ENCODE measurements at regions not wholly inside any gene's neighbourhood (a gene's known extent, or its start where the extent isn't known, plus 50 kb on each side); places are given as distances from the start of the nearest gene placed in this dataset.

GRCh38 chr2:145597006-145597405 lies 1077.1 kb upstream of the ZEB2 start:
- TF ChIP-seq EZH2phosphoT487 (IDR thresholded peaks at IDR 0.05; ENCODE audit: unreplicated experiment) (no peak), EZH2 (IDR thresholded peaks at IDR 0.05; ENCODE audit: low read depth, unreplicated experiment) (no peak)

Data from GM23338 (cell line).